ENCODE measurements at regions not wholly inside any gene's neighbourhood (a gene's known extent, or its start where the extent isn't known, plus 50 kb on each side); places are given as distances from the start of the nearest gene placed in this dataset.

DNA sequence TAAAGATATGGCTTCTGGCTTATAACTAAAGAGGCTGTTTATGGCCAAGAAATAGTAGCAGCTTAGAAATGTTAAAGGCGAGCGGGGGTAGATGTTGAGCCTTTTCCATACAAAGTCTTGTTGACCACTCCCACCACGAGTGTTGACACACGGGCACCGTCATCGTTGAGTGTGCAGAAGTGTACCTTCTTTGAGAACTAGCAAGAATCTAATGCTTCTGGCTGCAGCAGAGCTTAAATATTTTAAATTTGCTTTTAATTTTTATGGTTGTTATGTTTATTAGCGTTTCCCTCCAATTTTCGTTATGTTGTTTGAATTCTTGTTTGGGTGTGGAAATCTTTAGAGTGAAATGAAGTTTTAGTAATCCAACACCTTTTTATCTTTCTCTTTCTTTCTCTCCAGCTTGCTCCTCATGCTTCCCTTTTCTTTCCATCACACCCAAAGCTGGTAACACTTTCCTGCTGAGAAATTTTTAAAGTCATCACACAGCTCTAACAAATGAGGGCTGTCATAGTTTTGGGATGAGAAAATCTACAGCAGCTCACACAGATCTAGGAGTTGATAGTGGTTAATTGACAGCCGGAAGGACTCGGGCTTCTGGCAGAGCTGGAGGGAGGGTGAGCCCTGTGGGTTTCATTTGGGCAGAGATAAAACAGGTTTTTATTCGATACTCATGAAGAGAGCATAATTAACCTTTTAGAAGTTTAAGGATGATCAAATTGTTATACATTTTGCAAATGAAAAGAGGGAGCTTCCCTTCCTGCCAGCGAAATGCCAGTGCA lies 120.1 kb upstream of the ZNF608 start:
- TF ChIP-seq GATA4 (IDR thresholded peaks at IDR 0.05; ENCODE audit: borderline replicate concordance, low read depth) (no peak), ZNF670 (CRISPR knock-in tag; IDR thresholded peaks at IDR 0.05; ENCODE audit: borderline replicate concordance) (no peak), TCF12 (IDR thresholded peaks at IDR 0.05) (no peak), TCF12 (CRISPR knock-in tag; IDR thresholded peaks at IDR 0.05) (no peak), CHD2 (IDR thresholded peaks at IDR 0.05; ENCODE audit: low read depth, low read length) (no peak), ZBTB1 (CRISPR knock-in tag; IDR thresholded peaks at IDR 0.05; ENCODE audit: borderline replicate concordance) (no peak), POLR2A (IDR thresholded peaks at IDR 0.05; ENCODE audit: insufficient read depth in 1 of 2, low read depth in 2 of 2, low read length in 2 of 2) (no peak)
- TF ChIP-seq, protein P1, sequence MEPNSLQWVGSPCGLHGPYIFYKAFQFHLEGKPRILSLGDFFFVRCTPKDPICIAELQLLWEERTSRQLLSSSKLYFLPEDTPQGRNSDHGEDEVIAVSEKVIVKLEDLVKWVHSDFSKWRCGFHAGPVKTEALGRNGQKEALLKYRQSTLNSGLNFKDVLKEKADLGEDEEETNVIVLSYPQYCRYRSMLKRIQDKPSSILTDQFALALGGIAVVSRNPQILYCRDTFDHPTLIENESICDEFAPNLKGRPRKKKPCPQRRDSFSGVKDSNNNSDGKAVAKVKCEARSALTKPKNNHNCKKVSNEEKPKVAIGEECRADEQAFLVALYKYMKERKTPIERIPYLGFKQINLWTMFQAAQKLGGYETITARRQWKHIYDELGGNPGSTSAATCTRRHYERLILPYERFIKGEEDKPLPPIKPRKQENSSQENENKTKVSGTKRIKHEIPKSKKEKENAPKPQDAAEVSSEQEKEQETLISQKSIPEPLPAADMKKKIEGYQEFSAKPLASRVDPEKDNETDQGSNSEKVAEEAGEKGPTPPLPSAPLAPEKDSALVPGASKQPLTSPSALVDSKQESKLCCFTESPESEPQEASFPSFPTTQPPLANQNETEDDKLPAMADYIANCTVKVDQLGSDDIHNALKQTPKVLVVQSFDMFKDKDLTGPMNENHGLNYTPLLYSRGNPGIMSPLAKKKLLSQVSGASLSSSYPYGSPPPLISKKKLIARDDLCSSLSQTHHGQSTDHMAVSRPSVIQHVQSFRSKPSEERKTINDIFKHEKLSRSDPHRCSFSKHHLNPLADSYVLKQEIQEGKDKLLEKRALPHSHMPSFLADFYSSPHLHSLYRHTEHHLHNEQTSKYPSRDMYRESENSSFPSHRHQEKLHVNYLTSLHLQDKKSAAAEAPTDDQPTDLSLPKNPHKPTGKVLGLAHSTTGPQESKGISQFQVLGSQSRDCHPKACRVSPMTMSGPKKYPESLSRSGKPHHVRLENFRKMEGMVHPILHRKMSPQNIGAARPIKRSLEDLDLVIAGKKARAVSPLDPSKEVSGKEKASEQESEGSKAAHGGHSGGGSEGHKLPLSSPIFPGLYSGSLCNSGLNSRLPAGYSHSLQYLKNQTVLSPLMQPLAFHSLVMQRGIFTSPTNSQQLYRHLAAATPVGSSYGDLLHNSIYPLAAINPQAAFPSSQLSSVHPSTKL (CRISPR knock-in tag; IDR thresholded peaks at IDR 0.05), result no peak
- TF ChIP-seq, protein P2, sequence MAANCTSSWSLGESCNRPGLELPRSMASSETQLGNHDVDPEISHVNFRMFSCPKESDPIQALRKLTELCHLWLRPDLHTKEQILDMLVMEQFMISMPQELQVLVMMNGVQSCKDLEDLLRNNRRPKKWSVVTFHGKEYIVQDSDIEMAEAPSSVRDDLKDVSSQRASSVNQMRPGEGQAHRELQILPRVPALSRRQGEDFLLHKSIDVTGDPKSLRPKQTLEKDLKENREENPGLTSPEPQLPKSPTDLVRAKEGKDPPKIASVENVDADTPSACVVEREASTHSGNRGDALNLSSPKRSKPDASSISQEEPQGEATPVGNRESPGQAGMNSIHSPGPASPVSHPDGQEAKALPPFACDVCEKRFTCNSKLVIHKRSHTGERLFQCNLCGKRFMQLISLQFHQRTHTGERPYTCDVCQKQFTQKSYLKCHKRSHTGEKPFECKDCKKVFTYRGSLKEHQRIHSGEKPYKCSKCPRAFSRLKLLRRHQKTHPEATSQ (CRISPR knock-in tag; IDR thresholded peaks at IDR 0.05; ENCODE audit: borderline replicate concordance), result no peak
- TF ChIP-seq, protein P3, sequence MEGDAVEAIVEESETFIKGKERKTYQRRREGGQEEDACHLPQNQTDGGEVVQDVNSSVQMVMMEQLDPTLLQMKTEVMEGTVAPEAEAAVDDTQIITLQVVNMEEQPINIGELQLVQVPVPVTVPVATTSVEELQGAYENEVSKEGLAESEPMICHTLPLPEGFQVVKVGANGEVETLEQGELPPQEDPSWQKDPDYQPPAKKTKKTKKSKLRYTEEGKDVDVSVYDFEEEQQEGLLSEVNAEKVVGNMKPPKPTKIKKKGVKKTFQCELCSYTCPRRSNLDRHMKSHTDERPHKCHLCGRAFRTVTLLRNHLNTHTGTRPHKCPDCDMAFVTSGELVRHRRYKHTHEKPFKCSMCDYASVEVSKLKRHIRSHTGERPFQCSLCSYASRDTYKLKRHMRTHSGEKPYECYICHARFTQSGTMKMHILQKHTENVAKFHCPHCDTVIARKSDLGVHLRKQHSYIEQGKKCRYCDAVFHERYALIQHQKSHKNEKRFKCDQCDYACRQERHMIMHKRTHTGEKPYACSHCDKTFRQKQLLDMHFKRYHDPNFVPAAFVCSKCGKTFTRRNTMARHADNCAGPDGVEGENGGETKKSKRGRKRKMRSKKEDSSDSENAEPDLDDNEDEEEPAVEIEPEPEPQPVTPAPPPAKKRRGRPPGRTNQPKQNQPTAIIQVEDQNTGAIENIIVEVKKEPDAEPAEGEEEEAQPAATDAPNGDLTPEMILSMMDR (CRISPR knock-in tag; IDR thresholded peaks at IDR 0.05), result no peak

Measured in HepG2 (cell line).